Gastroesophageal sphincter (tissue), 4 donors: ENCODE measurements at regions not wholly inside any gene's neighbourhood (a gene's known extent, or its start where the extent isn't known, plus 50 kb on each side); places are given as distances from the start of the nearest gene placed in this dataset.

Experiments
- ATAC-seq: fragments of 150-250 bp; one replicate; pipeline ENCODE4 v1.9.1; 2016; ENCODE audit warnings: mild to moderate bottlenecking, moderate library complexity
- H3K27ac ChIP-seq, 4 donors: fragments of 200-600 bp; sonication (generic) in 3 of 4; 1 replicate in 3 of 4; 2 replicates in 1 of 4; pipeline ENCODE4 v1.5.1; 2016 to 2019
- H3K27me3 ChIP-seq: fragments of 200-600 bp; sonication (generic); one replicate; pipeline ENCODE4 v1.5.1; 2019
- H3K36me3 ChIP-seq, 2 donors: fragments of 200-600 bp; sonication (generic); one replicate each; pipeline ENCODE4 v1.5.1; 2019; ENCODE audit warnings: control low read depth in 1 of 2
- H3K4me1 ChIP-seq, 3 donors: fragments of 200-600 bp; sonication (generic); 1 replicate in 2 of 3; 2 replicates in 1 of 3; pipeline ENCODE4 v1.5.1; 2016 to 2019; ENCODE audit warnings: control low read depth in 2 of 3
- H3K4me3 ChIP-seq, 2 donors: fragments of 200-600 bp; sonication (generic); one replicate each; pipeline ENCODE4 v1.5.1; 2019; ENCODE audit warnings: mild to moderate bottlenecking in 1 of 2, moderate library complexity in 1 of 2
- H3K9me3 ChIP-seq, 3 donors: fragments of 200-600 bp; sonication (generic); one replicate each; pipeline ENCODE4 v1.5.1; 2017 to 2019; ENCODE audit warnings: control low read depth in 2 of 3
- CTCF ChIP-seq, 4 experiments: fragments of 200-600 bp in 2 of 4; fragments of 450-650 bp in 2 of 4; sonication (generic) in 1 of 4; IDR thresholded peaks; one replicate each; pipeline ENCODE4 v1.5.1; 2017 to 2019; ENCODE audit warnings: antibody characterized with exemption in 4 of 4, mild to moderate bottlenecking in 2 of 4, moderate library complexity in 2 of 4
- EP300 ChIP-seq: sonication (generic); formaldehyde crosslinking; IDR thresholded peaks from one replicate; pipeline ENCODE4 v1.6.1; 2017; ENCODE audit warnings: antibody characterized with exemption, mild to moderate bottlenecking
- POLR2A ChIP-seq, 2 donors: fragments of 450-650 bp; IDR thresholded peaks; one replicate each; pipeline ENCODE4 v1.6.1; 2017; ENCODE audit warnings: antibody characterized with exemption in 2 of 2, mild to moderate bottlenecking in 2 of 2, moderate library complexity in 1 of 2
- POLR2AphosphoS5 ChIP-seq: sonication (generic); formaldehyde crosslinking; IDR thresholded peaks from one replicate; pipeline ENCODE4 v1.6.1; 2017; ENCODE audit warnings: antibody characterized with exemption
- WGBS, 2 donors: methylation state at CpG; one replicate each; pipeline ENCODE4 v1.1.5; 2018; ENCODE audit warnings: low coverage in 1 of 2; 5-methylcytosine and 5-hydroxymethylcytosine counted together

GRCh38 chr3:14336749-14337598 is 65.4 kb upstream of the SLC6A6 start:
- ATAC-seq, result no peak
- Histone ChIP-seq H3K36me3 (no peaks in the 10 kb centered on the region), H3K27me3 (peaks cover 8% of the 10 kb centered on the region), H3K9me3 (no peaks in the 10 kb centered on the region), H3K4me3 (no peak overlapping the region), H3K27ac (no peak overlapping the region), H3K4me1 (no peaks in the 10 kb centered on the region)
- whole genome bisulfite sequencing, 2 donors, result 60 to 89% methylated on average over 7 to 11 of the region's 17 CpGs
- no peak for TF ChIP-seq CTCF (IDR thresholded peaks at IDR 0.05)
- TF ChIP-seq POLR2A (IDR thresholded peaks at IDR 0.05), result no peak
- no peak for TF ChIP-seq EP300
- TF ChIP-seq POLR2AphosphoS5, result no peak

DNA sequence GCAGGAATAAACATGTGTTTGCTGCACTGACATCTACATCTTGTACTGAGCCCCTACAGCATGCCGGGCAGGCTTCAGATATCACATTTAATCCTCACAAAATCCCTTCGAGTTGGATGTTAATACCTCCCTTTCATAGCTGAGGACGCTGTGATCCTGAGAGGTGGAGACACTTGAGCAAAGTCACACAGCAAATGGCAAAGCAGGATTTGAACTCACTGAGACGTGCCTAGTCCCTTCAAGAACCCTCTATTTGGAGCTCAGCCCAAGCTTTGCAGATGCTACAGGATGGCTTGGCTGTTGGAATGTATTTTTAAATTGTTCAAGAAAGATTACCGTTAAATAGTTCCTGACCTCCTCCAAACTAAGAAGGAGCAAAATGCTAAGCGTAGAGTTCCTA is 64.6 kb upstream of the SLC6A6 start:
- ATAC-seq, result no peak
- H3K4me1 ChIP-seq, result no peaks in the 10 kb centered on the region
- 33 to 61% methylated on average over 3 to 6 of the region's 6 CpGs for WGBS, 2 donors
- TF ChIP-seq POLR2A (IDR thresholded peaks at IDR 0.05) (no peak), CTCF (IDR thresholded peaks at IDR 0.05) (no peak), POLR2AphosphoS5 (no peak), EP300 (no peak)
- H3K4me3 ChIP-seq, result no peak overlapping the region
- H3K9me3 ChIP-seq, result no peaks in the 10 kb centered on the region
- no peak overlapping the region for H3K27ac ChIP-seq
- H3K27me3 ChIP-seq, result peaks cover 8% of the 10 kb centered on the region
- no peaks in the 10 kb centered on the region for H3K36me3 ChIP-seq

DNA sequence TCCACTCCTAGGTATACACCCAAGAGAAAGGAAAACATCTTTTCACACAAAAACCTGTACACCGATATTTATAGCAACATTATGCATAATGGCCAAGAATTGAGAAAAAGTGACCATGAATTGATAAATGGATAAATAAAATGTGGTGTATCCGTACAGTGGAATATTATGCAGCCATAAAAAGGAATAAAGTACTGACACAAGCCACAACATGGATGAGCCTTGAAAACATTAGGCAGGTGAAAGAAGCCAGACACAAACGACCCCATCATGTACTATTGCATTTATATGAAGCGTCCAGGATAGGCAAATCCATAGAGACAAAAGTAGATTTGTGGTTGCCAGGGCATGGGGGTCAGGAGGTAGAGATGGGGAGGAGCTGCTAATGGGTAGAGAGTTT is 64.2 kb upstream of the SLC6A6 start:
- WGBS, 2 donors, result 51 to 78% methylated on average over 4 of the region's 4 CpGs
- no peaks in the 10 kb centered on the region for H3K4me1 ChIP-seq
- no peak for TF ChIP-seq EP300
- TF ChIP-seq POLR2A (IDR thresholded peaks at IDR 0.05), result no peak
- no peak for TF ChIP-seq CTCF (IDR thresholded peaks at IDR 0.05)
- no peak for TF ChIP-seq POLR2AphosphoS5
- H3K4me3 ChIP-seq, result no peak overlapping the region
- ATAC-seq, result no peak
- H3K9me3 ChIP-seq, result no peaks in the 10 kb centered on the region
- H3K27me3 ChIP-seq, result peaks cover 8% of the 10 kb centered on the region
- no peak overlapping the region for H3K27ac ChIP-seq
- H3K36me3 ChIP-seq, result no peaks in the 10 kb centered on the region

DNA sequence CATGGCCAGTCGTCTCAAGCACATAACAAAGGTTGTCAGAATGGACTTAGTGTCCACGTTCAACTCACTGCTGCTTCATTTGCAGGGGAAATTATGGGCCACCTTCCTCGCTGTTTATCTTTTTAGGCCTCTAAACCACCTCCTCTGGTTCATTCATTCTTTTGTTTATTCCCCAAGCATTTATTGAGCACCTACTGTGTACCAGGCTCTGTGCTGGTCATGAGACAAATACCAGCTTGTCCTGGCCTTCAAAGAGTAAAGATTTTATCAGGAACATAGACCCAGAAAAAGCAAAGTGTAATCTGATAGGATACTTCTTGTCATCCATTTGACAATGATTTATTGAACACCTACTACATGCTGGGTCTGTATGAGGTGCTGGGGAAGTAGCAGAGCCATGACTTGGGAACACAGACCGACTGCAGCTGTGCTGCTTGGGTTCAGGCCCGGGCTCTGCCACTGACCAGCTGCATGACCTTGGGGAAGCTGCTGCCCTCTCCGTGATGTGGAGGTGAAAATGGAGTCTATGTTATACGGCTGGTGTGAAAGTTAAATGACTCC is 63.4 kb upstream of the SLC6A6 start:
- TF ChIP-seq CTCF (IDR thresholded peaks at IDR 0.05) (no peak), POLR2AphosphoS5 (no peak), EP300 (no peak), POLR2A (IDR thresholded peaks at IDR 0.05) (no peak)
- H3K27me3 ChIP-seq, result peaks cover 8% of the 10 kb centered on the region
- H3K4me1 ChIP-seq, result no peaks in the 10 kb centered on the region
- no peaks in the 10 kb centered on the region for H3K36me3 ChIP-seq
- H3K27ac ChIP-seq, result no peak overlapping the region
- WGBS, 2 donors, result 80 to 84% methylated on average over 3 to 5 of the region's 7 CpGs
- H3K4me3 ChIP-seq, result no peak overlapping the region
- no peak for ATAC-seq
- no peaks in the 10 kb centered on the region for H3K9me3 ChIP-seq
